ENCODE measurements at regions not wholly inside any gene's neighbourhood (a gene's known extent, or its start where the extent isn't known, plus 50 kb on each side); places are given as distances from the start of the nearest gene placed in this dataset.

- TF ChIP-seq SAP30 (IDR thresholded peaks at IDR 0.05; ENCODE audit: insufficient read depth, insufficient replicate concordance, low read length): no peak
Observed at GRCh38 chr11:134730561-134731212, 318.6 kb upstream of the B3GAT1 start (continued).
